ENCODE measurements at regions not wholly inside any gene's neighbourhood (a gene's known extent, or its start where the extent isn't known, plus 50 kb on each side); places are given as distances from the start of the nearest gene placed in this dataset.

- TF ChIP-seq RFX5 (IDR thresholded peaks at IDR 0.05; ENCODE audit: low read length) = peak; percentile 23; the same call in 1 of the 2 replicates
- TF ChIP-seq NFIC (IDR thresholded peaks at IDR 0.05; ENCODE audit: borderline replicate concordance) = no peak
- TF ChIP-seq NRF1 (IDR thresholded peaks at IDR 0.05; ENCODE audit: low read depth, low read length) = no peak
- no peak for TF ChIP-seq TEAD4 (IDR thresholded peaks at IDR 0.05; ENCODE audit: borderline replicate concordance, insufficient read depth)
- peak; percentile 93 for TF ChIP-seq ZBTB33 (IDR thresholded peaks at IDR 0.05; ENCODE audit: borderline replicate concordance, low read depth)
- no peak for TF ChIP-seq FOXM1 (IDR thresholded peaks at IDR 0.05; ENCODE audit: low read depth)
- TF ChIP-seq FOXJ3 (CRISPR knock-in tag; IDR thresholded peaks at IDR 0.05) = no peak
- TF ChIP-seq YY1 (IDR thresholded peaks at IDR 0.05; ENCODE audit: low read depth) = no peak
- peak; percentile 98 for TF ChIP-seq CHD2 (IDR thresholded peaks at IDR 0.05; ENCODE audit: low read length, partially characterized antibody)
- no peak for TF ChIP-seq CTCF (IDR thresholded peaks at IDR 0.05)
- TF ChIP-seq JUND (IDR thresholded peaks at IDR 0.05) = no peak
- no peak for TF ChIP-seq MEF2A (IDR thresholded peaks at IDR 0.05; ENCODE audit: borderline replicate concordance, low read depth)
- no peak for TF ChIP-seq EP300 (IDR thresholded peaks at IDR 0.05; ENCODE audit: borderline replicate concordance in 1 of 2, low read depth in 1 of 2, low read length in 1 of 2)
- TF ChIP-seq REST (IDR thresholded peaks at IDR 0.05; ENCODE audit: low read depth, low read length) = no peak
- TF ChIP-seq TCF12 (IDR thresholded peaks at IDR 0.05) = no peak
Measured at GRCh38 chr6:120005292-120005976, 655.9 kb upstream of the MAN1A1 start (continued).
